Esophagus muscularis mucosa (tissue), 3 donors: ENCODE measurements at regions not wholly inside any gene's neighbourhood (a gene's known extent, or its start where the extent isn't known, plus 50 kb on each side); places are given as distances from the start of the nearest gene placed in this dataset.

Source experiments
- CTCF ChIP-seq, 3 experiments: fragments of 200-600 bp in 2 of 3; fragments of 450-650 bp in 1 of 3; sonication (generic) in 2 of 3; IDR thresholded peaks; one replicate each; pipeline ENCODE4 v1.5.1; 2017 to 2019; ENCODE audit warnings: antibody characterized with exemption in 3 of 3, mild to moderate bottlenecking in 2 of 3, moderate library complexity in 1 of 3
- POLR2A ChIP-seq: fragments of 450-650 bp; IDR thresholded peaks from one replicate; pipeline ENCODE4 v1.6.1; 2017; ENCODE audit warnings: antibody characterized with exemption, moderate library complexity, mild to moderate bottlenecking, low read depth

DNA sequence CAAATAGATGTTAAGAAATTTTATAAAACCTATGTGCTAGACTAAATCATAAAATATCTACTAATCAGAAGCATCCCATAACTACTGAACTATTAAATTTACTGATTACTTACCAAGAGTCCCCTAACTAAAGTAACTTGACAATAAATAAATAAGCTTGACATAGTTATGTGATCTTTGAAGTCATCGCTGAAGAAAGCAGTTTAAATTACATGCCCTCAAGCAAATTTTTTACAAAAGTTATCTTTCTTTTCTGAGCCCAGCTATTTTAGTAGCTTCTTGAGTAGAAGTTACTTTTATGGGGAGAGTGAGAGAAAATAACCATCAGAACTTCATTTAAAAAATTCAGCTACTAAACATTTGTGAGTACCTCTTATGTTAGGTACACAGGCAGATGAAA lies 150.9 kb upstream of the FAM241A start:
- TF ChIP-seq CTCF (IDR thresholded peaks at IDR 0.05) (no peak), POLR2A (no peak)
